ENCODE measurements at regions not wholly inside any gene's neighbourhood (a gene's known extent, or its start where the extent isn't known, plus 50 kb on each side); places are given as distances from the start of the nearest gene placed in this dataset.

- DNase-seq (ENCODE audit: low spot score) = no peak
Measured at GRCh38 chr15:92565351-92566125, 90.0 kb downstream of the FAM174B start.

DNA sequence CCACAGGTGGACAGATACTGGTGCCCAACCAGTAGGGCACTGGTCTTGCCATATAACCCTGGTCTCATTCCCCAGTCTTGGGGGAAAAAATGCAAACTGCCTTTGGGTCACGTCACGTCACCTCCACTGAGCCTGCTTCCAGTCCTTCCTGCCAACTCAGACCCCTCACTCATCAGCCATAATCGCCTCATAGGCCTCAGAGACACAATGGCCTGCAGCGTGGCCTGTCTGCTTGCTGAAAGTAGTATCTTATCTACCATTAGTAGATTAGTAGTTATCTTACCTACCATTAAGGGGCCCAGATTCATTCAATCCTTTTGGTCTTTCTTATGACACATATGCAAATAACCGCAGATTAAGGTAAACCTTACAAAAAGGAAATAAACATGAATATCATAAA, 93.8 kb downstream of the FAM174B start:
- DNase-seq (ENCODE audit: low spot score) = no peak

DNA sequence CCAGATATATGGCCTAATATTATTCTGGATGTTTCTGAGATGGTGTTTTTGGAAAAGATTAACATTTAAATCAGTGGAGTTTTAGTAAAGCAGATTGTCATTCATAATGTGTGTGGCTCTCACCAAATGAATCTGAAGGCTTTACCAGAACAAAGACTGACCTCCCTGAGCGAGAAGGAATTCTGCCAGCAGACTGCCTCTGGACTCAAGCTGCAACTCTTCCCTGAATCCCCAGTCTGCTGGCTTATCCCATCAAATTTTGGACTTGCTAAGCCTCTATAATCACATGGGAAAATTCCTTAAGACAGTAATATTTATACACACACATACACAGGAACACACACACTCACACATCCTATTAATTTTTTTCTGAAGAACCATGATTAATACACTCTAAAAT, 102.3 kb downstream of the FAM174B start:
- DNase-seq (ENCODE audit: low spot score) = no peak

DNA sequence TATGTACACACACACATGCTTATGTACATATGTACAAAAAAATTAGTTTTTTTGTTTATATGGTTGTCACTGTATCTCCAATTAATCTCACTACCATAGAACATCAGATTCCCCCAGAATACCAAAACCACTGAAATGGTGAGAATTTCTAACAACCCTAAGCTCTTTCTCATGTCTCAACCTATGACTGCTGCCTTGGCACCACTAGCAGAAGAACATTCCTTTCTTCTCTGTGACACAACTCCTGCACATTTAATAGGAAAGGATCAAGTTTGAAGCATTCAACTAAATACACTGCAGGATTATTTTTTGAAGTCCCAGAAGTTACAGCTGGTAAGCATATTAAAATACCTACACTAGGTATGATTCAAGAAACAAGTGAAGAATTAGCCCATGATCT, 109.6 kb downstream of the FAM174B start:
- no peak for DNase-seq (ENCODE audit: low spot score)

DNA sequence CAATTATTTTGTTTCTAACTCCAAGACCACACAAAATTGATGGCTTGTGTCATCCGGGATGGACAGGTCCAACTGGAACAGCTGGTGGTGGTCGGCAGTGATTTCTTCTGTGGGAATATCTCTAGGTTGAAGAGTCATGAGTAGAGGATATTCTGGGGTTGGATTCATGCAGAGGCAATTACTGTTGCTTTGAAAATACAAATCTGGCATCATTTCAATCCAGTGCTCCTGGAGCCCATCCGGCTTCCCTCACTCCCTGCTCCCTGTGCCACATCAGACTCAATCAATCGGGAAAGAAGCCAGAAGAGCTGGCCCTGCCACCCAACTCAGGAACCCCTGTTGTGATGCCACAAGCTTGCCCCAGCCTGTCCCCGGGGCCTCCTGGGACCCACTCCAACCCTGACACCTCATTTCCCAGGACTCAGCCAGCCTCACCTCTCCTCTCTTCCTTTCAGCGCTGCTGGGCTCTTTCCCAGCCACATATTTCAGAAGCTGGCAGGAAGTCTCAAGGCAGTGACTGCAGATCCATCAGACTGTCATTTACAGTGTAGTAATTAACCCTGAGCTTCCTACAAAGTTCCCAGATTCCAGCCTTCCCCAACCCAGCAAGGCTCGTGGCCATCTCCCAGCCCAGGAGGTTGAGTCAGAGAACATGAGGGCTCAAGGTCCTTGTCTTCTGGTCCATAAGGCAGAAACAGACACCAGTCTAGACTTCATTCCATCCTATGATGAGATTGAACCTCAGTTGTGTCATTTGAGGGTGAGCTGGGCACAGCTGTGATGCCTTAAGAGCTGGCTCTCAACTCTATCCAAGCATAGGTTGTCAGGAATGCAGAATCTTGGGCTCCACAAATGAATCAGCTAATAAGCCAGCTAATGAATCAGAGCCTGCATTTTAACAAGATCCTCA, 114.0 kb downstream of the FAM174B start:
- DNase-seq (ENCODE audit: low spot score) = no peak

GRCh38 chr15:92538115-92538514, 117.5 kb downstream of the FAM174B start:
- no peak for DNase-seq (ENCODE audit: low spot score)

- no peak for DNase-seq (ENCODE audit: low spot score)
Measured at GRCh38 chr15:92533298-92533697, 122.3 kb downstream of the FAM174B start.

- no peak for DNase-seq (ENCODE audit: low spot score)
Measured at GRCh38 chr15:92531406-92531805, 124.2 kb downstream of the FAM174B start.

- DNase-seq (ENCODE audit: low spot score) = no peak
Measured at GRCh38 chr15:92528736-92529135, 126.8 kb downstream of the FAM174B start.

GRCh38 chr15:92527197-92527596, 128.4 kb downstream of the FAM174B start:
- no peak for DNase-seq (ENCODE audit: low spot score)

DNA sequence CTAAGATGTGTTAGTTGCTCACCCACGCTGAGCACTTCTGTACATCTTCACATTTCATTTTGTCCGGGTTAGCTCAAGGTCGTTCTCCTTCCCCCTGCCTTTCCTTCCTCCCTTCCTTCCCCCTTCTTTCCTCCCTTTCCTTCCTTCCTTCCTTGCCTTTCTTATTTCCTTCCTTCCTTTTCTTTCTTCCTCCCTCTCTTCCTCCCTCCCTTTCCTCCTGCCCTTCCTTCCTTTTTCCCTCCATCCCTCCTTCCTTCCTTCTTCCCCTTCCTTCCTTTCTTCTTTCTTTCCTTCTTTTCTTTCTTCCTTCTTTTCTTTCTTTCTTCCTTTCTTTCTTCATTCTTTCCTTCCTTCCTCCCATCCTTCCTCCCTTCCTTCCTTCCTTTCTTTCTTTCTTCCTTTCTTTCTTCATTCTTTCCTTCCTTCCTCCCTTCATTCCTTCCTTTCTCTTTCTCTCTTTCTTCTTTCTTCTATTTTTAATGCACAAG, 129.8 kb downstream of the FAM174B start:
- DNase-seq (ENCODE audit: low spot score) = no peak

GRCh38 chr15:92524874-92525565, 130.6 kb downstream of the FAM174B start:
- no peak for DNase-seq (ENCODE audit: low spot score)

GRCh38 chr15:92524161-92524560, 130.5 kb downstream of the ST8SIA2 start:
- DNase-seq (ENCODE audit: low spot score) = no peak

- DNase-seq (ENCODE audit: low spot score) = no peak
Measured at GRCh38 chr15:92523176-92523575, 129.5 kb downstream of the ST8SIA2 start.

- peak; percentile 80 for DNase-seq (ENCODE audit: low spot score)
Measured at GRCh38 chr15:92521624-92522008, 127.9 kb downstream of the ST8SIA2 start.

GRCh38 chr15:92520914-92521623, 127.4 kb downstream of the ST8SIA2 start:
- no peak for DNase-seq (ENCODE audit: low spot score)

GRCh38 chr15:92519709-92520108, 126.0 kb downstream of the ST8SIA2 start:
- no peak for DNase-seq (ENCODE audit: low spot score)
